Endothelial cell (in vitro differentiated cells): ENCODE measurements at regions not wholly inside any gene's neighbourhood (a gene's known extent, or its start where the extent isn't known, plus 50 kb on each side); places are given as distances from the start of the nearest gene placed in this dataset.

Source experiments
- DNase-seq: peaks from one replicate; pipeline ENCODE4 v3.0.0; 2021; ENCODE audit warnings: low spot score
- H3K27ac Mint-ChIP-seq: one replicate; pipeline ENCODE4 v1.8.0; 2021; ENCODE audit warnings: mixed read lengths, inconsistent platforms; ENCODE audit not compliant: unreplicated experiment
- H3K27me3 Mint-ChIP-seq: one replicate; pipeline ENCODE4 v1.8.0; 2021; ENCODE audit warnings: mild to moderate bottlenecking, moderate library complexity, mixed read lengths, inconsistent platforms; ENCODE audit not compliant: unreplicated experiment
- H3K36me3 Mint-ChIP-seq: one replicate; pipeline ENCODE4 v1.8.0; 2021; ENCODE audit warnings: mild to moderate bottlenecking, low read depth, mixed read lengths, inconsistent platforms; ENCODE audit not compliant: unreplicated experiment
- H3K4me1 Mint-ChIP-seq: one replicate; pipeline ENCODE4 v1.8.0; 2021; ENCODE audit warnings: mild to moderate bottlenecking, mixed read lengths, inconsistent platforms; ENCODE audit not compliant: unreplicated experiment
- H3K4me3 Mint-ChIP-seq: one replicate; pipeline ENCODE4 v1.8.0; 2021; ENCODE audit warnings: mild to moderate bottlenecking, mixed read lengths, inconsistent platforms; ENCODE audit not compliant: unreplicated experiment
- H3K9me3 Mint-ChIP-seq: one replicate; pipeline ENCODE4 v1.8.0; 2021; ENCODE audit warnings: mixed read lengths, inconsistent platforms; ENCODE audit not compliant: unreplicated experiment
- TF ChIP-seq, protein P1 (sequence below): fragments of 200-600 bp; sonication (generic); IDR thresholded peaks from one replicate; pipeline ENCODE4 v1.5.0; 2021; ENCODE audit warnings: antibody characterized with exemption; ENCODE audit not compliant: unreplicated experiment

DNA sequence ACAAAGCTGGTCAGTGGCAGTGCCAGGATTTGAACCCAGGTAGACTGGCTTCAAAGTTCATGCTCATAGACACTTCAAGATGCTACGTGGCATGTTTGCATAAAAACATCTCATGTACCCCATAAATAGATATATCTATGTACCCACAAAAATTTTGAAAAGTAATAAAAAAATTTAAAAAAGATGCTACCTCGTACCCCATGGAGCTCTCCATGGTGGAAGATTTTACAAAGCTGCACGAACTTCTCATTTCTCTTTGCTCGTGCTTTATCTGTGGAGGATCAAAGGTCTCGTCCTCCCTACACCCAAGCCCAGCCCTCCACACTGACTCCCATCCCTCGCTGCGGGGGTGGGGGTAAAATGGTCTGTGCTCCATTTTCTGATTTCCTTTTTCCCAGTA, 135.5 kb downstream of the HAPSTR1 start:
- Mint-ChIP-seq H3K27ac (no peak overlapping the region), H3K36me3 (no peaks in the 10 kb centered on the region), H3K9me3 (no peaks in the 10 kb centered on the region), H3K4me3 (no peak overlapping the region), H3K27me3 (peaks cover 2% of the 10 kb centered on the region), H3K4me1 (no peaks in the 10 kb centered on the region)
- TF ChIP-seq, protein P1, sequence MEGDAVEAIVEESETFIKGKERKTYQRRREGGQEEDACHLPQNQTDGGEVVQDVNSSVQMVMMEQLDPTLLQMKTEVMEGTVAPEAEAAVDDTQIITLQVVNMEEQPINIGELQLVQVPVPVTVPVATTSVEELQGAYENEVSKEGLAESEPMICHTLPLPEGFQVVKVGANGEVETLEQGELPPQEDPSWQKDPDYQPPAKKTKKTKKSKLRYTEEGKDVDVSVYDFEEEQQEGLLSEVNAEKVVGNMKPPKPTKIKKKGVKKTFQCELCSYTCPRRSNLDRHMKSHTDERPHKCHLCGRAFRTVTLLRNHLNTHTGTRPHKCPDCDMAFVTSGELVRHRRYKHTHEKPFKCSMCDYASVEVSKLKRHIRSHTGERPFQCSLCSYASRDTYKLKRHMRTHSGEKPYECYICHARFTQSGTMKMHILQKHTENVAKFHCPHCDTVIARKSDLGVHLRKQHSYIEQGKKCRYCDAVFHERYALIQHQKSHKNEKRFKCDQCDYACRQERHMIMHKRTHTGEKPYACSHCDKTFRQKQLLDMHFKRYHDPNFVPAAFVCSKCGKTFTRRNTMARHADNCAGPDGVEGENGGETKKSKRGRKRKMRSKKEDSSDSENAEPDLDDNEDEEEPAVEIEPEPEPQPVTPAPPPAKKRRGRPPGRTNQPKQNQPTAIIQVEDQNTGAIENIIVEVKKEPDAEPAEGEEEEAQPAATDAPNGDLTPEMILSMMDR = no peak
- DNase-seq = no peak

DNA sequence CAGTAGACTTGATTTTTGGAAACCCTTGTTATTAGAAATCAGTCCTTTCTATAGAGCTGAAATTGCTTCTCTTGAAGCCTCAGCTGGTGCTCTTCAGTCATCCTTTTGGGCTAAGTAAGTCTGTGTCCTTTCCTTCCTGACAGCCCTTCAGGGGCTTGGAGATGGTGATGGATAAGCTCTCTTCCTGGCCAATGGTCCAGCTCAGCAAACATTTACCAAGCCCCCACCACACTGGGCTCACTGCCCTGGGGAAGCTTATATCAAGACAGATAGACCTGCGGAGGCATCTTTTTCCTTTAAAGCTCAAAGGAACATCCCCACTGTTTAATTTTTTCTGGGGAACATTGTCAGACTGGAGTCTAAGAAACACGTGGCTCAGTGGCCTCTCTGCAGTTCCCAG, 139.6 kb downstream of the HAPSTR1 start:
- H3K36me3 Mint-ChIP-seq = no peaks in the 10 kb centered on the region
- peaks cover 5% of the 10 kb centered on the region for H3K4me1 Mint-ChIP-seq
- no peak overlapping the region for H3K4me3 Mint-ChIP-seq
- H3K27me3 Mint-ChIP-seq = no peaks in the 10 kb centered on the region
- TF ChIP-seq, protein P1 = no peak
- DNase-seq = no peak
- H3K9me3 Mint-ChIP-seq = no peaks in the 10 kb centered on the region
- H3K27ac Mint-ChIP-seq = no peak overlapping the region

DNA sequence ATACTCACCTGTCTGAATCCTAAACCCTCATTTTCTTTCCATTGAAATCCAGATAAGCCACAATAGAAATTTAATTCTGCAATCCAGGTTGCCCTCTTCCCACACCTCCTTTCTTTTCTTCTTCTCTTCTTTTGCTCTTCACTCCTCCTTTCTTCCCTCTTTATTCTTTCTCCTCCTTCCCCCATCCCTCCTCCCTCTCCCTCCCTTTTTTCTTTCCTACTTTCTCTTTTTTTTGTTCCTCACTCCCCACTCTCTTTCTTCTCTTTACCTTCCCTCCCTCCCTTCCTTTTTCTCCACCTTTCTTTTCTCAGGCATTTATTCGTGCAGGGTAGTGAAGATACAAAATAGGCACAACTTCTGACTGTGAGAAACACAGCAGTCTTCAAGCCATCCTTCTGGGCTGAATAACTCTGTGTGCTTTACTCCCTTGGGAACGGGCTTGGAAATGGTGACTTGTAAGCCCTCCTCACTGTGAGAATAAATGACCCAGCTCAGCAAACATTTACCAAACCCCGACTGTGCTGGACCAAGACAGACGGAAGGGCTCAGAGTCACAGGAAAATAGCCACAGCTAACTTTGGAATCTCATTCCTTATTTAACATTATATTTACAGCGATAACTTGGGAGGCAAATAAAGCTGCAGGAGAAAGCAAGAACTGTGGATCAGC, 140.8 kb downstream of the HAPSTR1 start:
- no peaks in the 10 kb centered on the region for H3K36me3 Mint-ChIP-seq
- no peak for DNase-seq
- H3K4me1 Mint-ChIP-seq = peaks cover 5% of the 10 kb centered on the region
- H3K4me3 Mint-ChIP-seq = no peak overlapping the region
- TF ChIP-seq, protein P1 = no peak
- H3K27ac Mint-ChIP-seq = no peak overlapping the region
- no peaks in the 10 kb centered on the region for H3K9me3 Mint-ChIP-seq
- H3K27me3 Mint-ChIP-seq = no peaks in the 10 kb centered on the region

DNA sequence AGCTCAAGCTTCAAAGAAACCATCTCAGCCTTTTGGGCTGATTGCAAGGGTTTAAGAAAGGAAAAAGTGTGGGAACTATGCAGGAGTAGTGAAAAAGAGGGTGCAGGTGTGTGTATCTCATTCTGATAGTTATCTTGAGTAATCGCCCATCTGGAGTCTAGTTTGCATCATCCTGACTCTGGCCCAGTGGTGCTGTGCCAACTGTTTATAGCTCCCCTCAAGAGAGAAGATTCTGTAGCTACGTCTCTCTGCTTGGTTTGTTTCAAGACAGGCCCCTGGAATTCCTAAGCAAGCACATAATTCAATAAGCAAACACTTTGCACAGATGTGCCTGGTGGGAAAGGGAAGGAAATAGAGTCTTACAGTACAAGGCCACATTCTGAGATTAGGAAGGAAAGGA, 144.4 kb downstream of the HAPSTR1 start:
- DNase-seq = no peak
- Mint-ChIP-seq H3K36me3 (peaks cover 3% of the 10 kb centered on the region), H3K27me3 (no peaks in the 10 kb centered on the region), H3K9me3 (no peaks in the 10 kb centered on the region), H3K27ac (no peak overlapping the region), H3K4me3 (no peak overlapping the region), H3K4me1 (peaks cover 5% of the 10 kb centered on the region)
- TF ChIP-seq, protein P1 = no peak

DNA sequence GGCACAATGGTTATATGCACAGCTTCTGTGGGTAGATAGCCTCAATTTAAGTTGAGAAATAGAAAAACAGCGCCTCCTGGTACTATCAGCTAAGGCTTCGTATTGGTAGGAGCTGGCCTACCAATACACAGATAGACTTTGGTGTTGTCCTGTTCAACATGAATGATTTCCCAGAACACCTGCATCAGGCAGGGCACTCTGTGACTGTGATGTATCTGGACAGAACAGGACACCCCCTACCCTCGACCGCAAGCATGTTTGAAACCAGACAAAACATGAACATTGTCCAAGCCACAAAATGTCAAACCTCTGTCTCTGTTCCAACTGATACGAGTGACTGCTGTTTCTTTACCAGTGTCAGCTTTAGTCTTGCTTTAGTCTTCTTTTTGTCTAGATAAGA, 144.9 kb downstream of the HAPSTR1 start:
- Mint-ChIP-seq H3K9me3 (no peaks in the 10 kb centered on the region), H3K27me3 (no peaks in the 10 kb centered on the region), H3K27ac (no peak overlapping the region), H3K4me1 (peaks cover 5% of the 10 kb centered on the region), H3K4me3 (no peak overlapping the region), H3K36me3 (peaks cover 3% of the 10 kb centered on the region)
- TF ChIP-seq, protein P1 = no peak
- no peak for DNase-seq
